Loucy (cell line): ENCODE measurements at regions not wholly inside any gene's neighbourhood (a gene's known extent, or its start where the extent isn't known, plus 50 kb on each side); places are given as distances from the start of the nearest gene placed in this dataset.

Experiments
- H2AFZ ChIP-seq: fragments of 200-600 bp; sonication (generic); 2 replicates; pipeline ENCODE4 v1.6.0; 2016; ENCODE audit warnings: antibody characterized with exemption, mild to moderate bottlenecking, low read length, moderate library complexity
- H3F3A ChIP-seq: fragments of 200-600 bp; 2 replicates; pipeline ENCODE4 v1.6.0; 2016; ENCODE audit warnings: antibody characterized with exemption, low read depth, mild to moderate bottlenecking
- H3K27me3 ChIP-seq: fragments of 200-600 bp; sonication (generic); 2 replicates; pipeline ENCODE4 v1.6.1; 2014; ENCODE audit warnings: low read length, mild to moderate bottlenecking; ENCODE audit not compliant: insufficient read depth, poor library complexity, severe bottlenecking
- H3K36me3 ChIP-seq: fragments of 200-600 bp; sonication (generic); 2 replicates; pipeline ENCODE4 v1.6.1; 2016; ENCODE audit warnings: low read length; ENCODE audit not compliant: insufficient read depth
- H3K4me1 ChIP-seq: fragments of 200-600 bp; sonication (generic); 2 replicates; pipeline ENCODE4 v1.5.1; 2014; ENCODE audit warnings: low read length, mild to moderate bottlenecking; ENCODE audit not compliant: insufficient read depth, poor library complexity, severe bottlenecking
- H3K4me2 ChIP-seq: fragments of 200-600 bp; sonication (generic); 2 replicates; pipeline ENCODE4 v1.6.0; 2014; ENCODE audit warnings: antibody characterized with exemption, low read length, low read depth, mild to moderate bottlenecking; ENCODE audit not compliant: poor library complexity, severe bottlenecking
- H3K4me3 ChIP-seq: fragments of 200-600 bp; sonication (generic); 2 replicates; pipeline ENCODE4 v1.5.1; 2014; ENCODE audit warnings: low read length, mild to moderate bottlenecking, mixed read lengths; ENCODE audit not compliant: poor library complexity, severe bottlenecking
- H3K79me2 ChIP-seq: fragments of 200-600 bp; sonication (generic); 2 replicates; pipeline ENCODE4 v1.6.1; 2014; ENCODE audit warnings: low read length; ENCODE audit not compliant: insufficient read depth
- H3K9ac ChIP-seq: fragments of 200-600 bp; sonication (generic); 2 replicates; pipeline ENCODE4 v1.6.0; 2014; ENCODE audit warnings: mild to moderate bottlenecking, low read depth, low read length, moderate library complexity; ENCODE audit not compliant: poor library complexity, severe bottlenecking
- H3K9me2 ChIP-seq: fragments of 200-600 bp; sonication (generic); replicated peaks from 2 replicates; pipeline ENCODE4 v1.6.1; 2016; ENCODE audit warnings: low read depth, low read length, mixed read lengths
- H3K9me3 ChIP-seq: fragments of 200-600 bp; sonication (generic); 2 replicates; pipeline ENCODE4 v1.6.1; 2014; ENCODE audit warnings: mild to moderate bottlenecking, antibody characterized with exemption, low read length, low read depth; ENCODE audit not compliant: insufficient read depth
- H4K20me1 ChIP-seq: fragments of 200-600 bp; sonication (generic); 2 replicates; pipeline ENCODE4 v1.6.0; 2014; ENCODE audit warnings: antibody characterized with exemption, low read length, mild to moderate bottlenecking; ENCODE audit not compliant: insufficient read depth, poor library complexity, severe bottlenecking
- CTCF ChIP-seq: fragments of 200-600 bp; sonication (generic); conservative IDR thresholded peaks from 2 replicates; pipeline ENCODE4 v1.5.1; 2014; ENCODE audit warnings: mild to moderate bottlenecking, antibody characterized with exemption, low read length
- EZH2phosphoT487 ChIP-seq: fragments of 200-600 bp; IDR thresholded peaks from 2 replicates; pipeline ENCODE4 v1.6.1; 2018; ENCODE audit warnings: antibody characterized with exemption, mild to moderate bottlenecking, moderate library complexity, borderline replicate concordance

- Histone ChIP-seq H3K4me1 (no peaks in the 10 kb centered on the region), H2AFZ (no peak overlapping the region), H3K9ac (no peak overlapping the region), H3K36me3 (no peaks in the 10 kb centered on the region), H3K79me2 (no peaks in the 10 kb centered on the region), H3K4me3 (no peak overlapping the region), H3F3A (no peaks in the 10 kb centered on the region), H3K9me2 (no peaks in the 10 kb centered on the region), H3K4me2 (no peak overlapping the region), H4K20me1 (no peaks in the 10 kb centered on the region), H3K27me3 (no peaks in the 10 kb centered on the region), H3K9me3 (no peaks in the 10 kb centered on the region; the same call in 1 of the 2 replicates)
- no peak for TF ChIP-seq EZH2phosphoT487
- no peak for TF ChIP-seq CTCF
Observed at GRCh38 chr6:113481458-113481857, 375.7 kb upstream of the MARCKS start.

- no peak overlapping the region for H3K4me2 ChIP-seq
- H3K36me3 ChIP-seq, result no peaks in the 10 kb centered on the region
- no peaks in the 10 kb centered on the region for H4K20me1 ChIP-seq
- TF ChIP-seq CTCF (no peak), EZH2phosphoT487 (no peak)
- no peaks in the 10 kb centered on the region for H3K27me3 ChIP-seq
- no peak overlapping the region for H2AFZ ChIP-seq
- no peaks in the 10 kb centered on the region for H3K9me2 ChIP-seq
- H3K4me3 ChIP-seq, result no peak overlapping the region
- H3K4me1 ChIP-seq, result no peaks in the 10 kb centered on the region
- H3K9me3 ChIP-seq, result no peaks in the 10 kb centered on the region; the same call in 1 of the 2 replicates
- H3K9ac ChIP-seq, result no peak overlapping the region
- no peaks in the 10 kb centered on the region for H3K79me2 ChIP-seq
- H3F3A ChIP-seq, result no peaks in the 10 kb centered on the region
Observed at GRCh38 chr6:113481910-113482309, 375.2 kb upstream of the MARCKS start.

GRCh38 chr6:113482771-113483170, 374.4 kb upstream of the MARCKS start:
- H4K20me1 ChIP-seq, result no peaks in the 10 kb centered on the region
- no peaks in the 10 kb centered on the region for H3F3A ChIP-seq

More at GRCh38 chr6:113482771-113483170, 374.4 kb upstream of the MARCKS start:
- H3K27me3 ChIP-seq, result no peaks in the 10 kb centered on the region
- H3K9me2 ChIP-seq, result no peaks in the 10 kb centered on the region
- H3K4me1 ChIP-seq, result no peaks in the 10 kb centered on the region
- no peak for TF ChIP-seq CTCF
- TF ChIP-seq EZH2phosphoT487, result no peak
- no peak overlapping the region for H3K9ac ChIP-seq
- no peak overlapping the region for H3K4me2 ChIP-seq
- no peak overlapping the region for H2AFZ ChIP-seq
- no peak overlapping the region for H3K4me3 ChIP-seq
- no peaks in the 10 kb centered on the region for H3K79me2 ChIP-seq
- H3K36me3 ChIP-seq, result no peaks in the 10 kb centered on the region
- H3K9me3 ChIP-seq, result no peaks in the 10 kb centered on the region
